GM18907 (cell line): ENCODE measurements at regions not wholly inside any gene's neighbourhood (a gene's known extent, or its start where the extent isn't known, plus 50 kb on each side); places are given as distances from the start of the nearest gene placed in this dataset.

Experiments used
- ATAC-seq: cut with Tn5 transposase; IDR thresholded peaks from one replicate; pipeline ENCODE4 v1.9.1; 2021; ENCODE audit warnings: mild to moderate bottlenecking, moderate library complexity; ENCODE audit not compliant: unreplicated experiment

DNA sequence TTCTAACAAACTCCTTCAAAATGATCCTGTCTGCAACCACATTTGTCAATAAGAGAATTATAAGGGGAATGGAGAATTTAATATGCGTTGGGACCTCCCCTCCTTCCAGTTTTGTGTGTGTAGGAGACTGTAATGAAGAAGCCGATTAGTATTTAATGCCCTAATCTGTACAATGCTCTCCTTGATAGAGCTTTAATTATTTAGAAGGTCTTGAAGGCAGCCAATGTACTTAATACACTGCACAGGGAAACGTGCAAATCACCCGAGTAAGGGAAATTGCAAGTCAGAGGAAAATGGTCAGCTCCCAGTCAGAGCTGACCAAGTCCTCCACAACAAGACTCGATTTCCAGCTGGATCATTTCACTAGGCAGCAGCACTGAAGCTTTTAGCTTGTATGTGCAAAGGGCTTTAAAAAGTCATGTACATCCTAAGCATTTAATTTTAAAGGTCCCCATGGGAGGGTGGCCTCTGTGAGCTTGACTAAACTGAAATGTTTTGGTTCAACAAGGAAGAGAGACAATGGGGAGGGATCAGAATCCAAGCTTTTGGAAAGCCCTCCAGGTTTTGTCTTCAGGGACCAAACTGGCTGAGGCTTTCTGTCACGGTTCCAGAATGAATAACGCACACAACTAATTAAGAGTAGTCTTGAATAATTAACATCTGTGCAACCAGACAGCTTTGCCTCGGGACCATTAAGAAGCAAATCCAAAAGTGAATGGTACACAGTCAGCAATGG, 159.8 kb upstream of the MITF start:
- ATAC-seq = no peak

DNA sequence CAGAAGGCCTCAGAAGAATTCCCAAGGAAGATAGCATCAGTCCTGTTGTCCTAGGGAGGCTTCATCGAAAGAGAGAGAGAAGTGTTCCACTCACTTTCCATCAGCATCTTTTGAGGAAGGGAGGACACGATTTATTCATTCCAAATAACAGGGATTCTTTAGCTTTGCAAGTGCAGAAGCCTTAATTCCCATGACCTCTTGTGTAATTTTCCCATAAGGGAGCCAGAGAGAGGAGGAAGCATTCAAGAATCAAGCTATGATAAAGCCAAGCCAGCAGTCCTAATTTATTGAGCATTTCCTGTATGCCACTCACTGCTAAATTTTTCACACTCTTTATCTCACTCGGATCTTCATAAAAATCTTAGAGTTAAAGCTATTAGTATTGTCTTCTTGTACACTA, 169.7 kb upstream of the MITF start:
- ATAC-seq = no peak

DNA sequence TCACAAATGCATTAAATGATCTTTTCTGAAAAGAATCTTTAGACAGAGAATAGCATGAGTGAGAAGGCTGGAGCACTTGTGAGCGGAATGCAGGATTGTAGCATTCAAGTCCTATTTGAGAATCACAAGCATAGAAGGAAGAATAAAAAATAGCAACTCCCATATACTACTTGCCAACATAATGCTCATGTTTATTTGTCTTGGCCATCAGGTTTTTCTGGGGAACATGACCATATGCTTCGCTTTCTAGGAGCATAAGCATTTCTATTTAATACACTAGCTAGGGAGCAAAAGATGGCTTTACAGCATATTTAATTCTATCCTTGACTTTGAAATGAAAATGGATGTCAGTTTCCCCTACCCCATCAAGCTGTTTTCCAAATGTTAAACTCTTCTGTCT, 170.3 kb upstream of the MITF start:
- no peak for ATAC-seq

DNA sequence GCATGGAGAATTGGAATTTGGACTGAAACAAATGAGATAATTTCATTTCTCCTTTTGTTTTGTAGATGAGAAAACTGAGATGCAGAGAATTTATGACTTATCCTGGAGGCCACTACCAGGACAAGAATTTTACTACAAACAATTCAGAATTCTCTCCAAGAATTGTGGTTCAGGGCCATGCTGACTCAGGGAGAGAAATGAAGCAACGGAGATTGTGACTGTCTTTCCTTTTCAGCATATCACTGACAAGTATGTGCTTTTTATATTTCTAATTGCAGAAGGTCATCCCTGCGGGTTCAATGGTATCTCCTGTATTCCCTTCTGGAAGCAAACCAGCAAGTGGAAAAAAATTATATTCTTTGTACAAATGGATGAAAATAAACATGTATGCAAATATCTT, 170.8 kb upstream of the MITF start:
- no peak for ATAC-seq

DNA sequence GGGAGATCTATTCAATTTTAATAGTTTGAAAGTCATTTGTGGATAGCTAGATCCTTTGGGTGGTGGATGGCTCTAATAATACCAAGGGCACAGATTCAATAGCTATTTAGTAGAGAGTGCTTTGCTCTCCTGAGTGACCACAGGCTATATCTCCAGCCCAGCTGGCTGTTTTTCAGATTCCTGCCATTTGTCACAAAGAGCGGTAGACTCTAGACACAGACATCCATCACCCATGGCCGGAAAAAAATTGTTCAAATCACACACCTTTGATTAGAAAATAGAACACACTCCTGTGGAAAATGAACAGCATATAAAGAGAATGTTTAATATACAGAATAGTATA, 171.6 kb upstream of the MITF start:
- no peak for ATAC-seq

DNA sequence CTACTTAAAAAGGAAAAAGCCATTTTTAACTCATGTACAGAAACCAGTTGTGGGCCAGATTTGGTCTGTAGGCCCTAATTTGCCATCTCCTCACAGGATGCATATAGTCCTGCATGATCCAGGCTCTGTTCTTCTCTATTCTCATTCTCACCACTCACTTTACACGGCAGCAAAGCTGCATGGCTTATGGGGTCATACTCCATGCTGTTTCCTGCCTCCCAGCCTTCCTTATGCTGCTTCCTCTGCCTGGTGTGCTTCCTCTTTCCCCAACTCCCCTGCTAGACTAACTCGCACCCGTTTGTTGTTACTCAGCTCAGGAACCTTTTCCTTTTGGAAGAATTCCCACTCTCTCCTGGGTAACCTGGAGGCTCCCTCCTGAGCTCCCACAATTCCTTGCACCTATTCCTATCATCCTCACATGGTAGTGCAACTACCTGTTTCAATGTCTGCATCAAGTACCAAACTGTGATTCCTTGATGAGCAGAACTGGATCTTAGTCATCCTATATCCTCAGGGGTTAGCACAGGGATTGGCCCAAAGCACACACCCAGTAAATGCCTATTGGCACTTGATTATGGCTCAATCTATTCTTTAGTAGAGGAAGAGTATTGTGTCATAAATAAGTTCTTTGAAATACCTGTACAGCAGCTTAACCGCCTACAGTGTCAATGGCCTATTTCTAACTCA, 172.1 kb upstream of the MITF start:
- ATAC-seq = no peak

DNA sequence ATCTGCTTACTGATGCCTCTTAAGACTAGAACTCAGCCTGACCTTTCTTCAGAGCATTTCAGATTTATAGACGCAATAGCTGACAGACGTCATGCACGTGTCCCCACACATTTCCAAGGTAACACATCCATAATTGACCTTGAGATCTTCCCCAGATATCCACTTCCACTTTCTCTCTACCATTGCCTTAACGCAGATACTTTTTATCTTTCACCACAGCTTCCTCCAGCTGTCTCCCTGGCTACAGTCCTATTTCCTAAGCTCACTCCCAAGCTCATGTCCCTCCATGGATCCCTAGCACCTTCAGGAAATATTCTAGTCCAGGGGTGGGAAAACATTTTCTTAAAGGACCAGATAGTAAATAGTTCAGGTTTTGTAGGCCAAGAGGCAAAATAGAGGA, 173.0 kb upstream of the MITF start:
- no peak for ATAC-seq

DNA sequence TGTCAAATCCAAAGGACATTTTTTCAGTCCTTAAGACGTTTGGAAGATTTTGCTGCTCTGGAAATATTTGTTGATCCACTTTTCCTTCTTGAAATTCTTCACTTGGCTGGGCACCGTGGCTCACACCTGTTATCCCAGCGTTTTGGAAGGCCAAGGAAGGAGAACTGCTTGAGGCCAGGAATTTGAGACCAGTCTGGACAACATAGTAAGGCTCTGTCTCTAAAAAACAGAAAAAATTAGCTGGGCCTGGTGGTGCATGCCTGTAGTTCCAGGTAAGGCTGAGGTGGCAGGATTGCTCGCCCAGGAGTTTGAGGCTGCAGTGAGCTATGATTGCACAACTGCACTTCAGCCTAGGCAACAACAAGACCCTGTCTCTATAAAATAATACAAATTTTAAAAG, 173.9 kb upstream of the MITF start:
- no peak for ATAC-seq

DNA sequence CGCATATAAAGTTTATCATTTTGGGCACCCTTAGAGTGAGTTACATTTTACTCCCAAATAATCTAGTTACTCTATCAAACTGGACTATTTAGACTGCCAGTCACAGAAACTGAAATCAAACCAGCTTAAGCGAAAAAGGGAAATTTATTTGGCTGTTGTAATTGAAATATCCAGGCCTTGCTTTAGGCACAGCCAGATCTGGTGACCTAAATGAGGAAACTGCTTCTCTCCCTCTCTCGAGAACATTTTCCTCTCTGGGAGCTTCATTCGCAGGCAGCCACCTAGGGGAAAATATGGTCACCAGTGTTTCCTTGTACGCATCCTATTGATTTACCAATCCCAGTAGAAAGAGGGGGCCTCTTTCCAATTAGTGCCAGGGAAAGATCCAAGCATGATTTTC, 175.3 kb upstream of the MITF start:
- ATAC-seq = no peak

DNA sequence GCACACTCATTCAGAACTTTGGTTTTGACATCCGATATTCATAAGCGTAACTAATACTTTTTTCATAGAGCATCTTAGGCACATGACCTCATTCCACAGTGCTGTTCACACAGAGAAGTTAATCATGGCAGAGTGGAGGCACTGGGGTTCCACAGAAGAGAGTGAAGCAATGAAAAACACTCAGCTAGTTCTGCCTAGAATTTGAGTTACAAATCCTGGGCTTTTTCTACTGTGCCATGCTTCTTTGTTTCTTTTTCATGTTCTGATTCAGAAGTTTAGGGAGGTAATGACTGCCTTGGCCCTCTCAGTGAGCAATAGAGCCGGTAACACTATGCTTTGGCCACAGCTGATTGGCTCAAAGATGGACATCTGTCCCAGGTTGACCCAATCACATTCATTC, 176.1 kb upstream of the MITF start:
- ATAC-seq = no peak

DNA sequence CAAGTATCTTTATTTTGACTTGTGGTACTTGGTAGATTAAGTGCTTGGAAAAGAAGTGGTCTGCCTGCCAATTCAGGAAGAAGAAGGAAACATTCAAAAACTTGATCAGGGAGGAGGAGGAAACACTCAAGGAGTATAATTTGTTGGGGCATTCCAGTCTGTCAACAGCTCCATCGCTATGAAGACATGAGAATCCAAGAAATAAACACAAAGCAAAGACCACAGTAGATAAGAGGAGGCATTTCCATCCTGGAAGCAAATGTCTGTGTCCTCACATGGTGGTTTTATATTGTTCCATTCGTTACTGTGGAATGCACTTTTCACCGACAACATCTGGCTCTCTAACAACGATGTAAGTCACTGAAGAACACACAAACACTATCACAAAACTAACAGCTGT, 176.1 kb upstream of the FRMD4B start:
- ATAC-seq = no peak

DNA sequence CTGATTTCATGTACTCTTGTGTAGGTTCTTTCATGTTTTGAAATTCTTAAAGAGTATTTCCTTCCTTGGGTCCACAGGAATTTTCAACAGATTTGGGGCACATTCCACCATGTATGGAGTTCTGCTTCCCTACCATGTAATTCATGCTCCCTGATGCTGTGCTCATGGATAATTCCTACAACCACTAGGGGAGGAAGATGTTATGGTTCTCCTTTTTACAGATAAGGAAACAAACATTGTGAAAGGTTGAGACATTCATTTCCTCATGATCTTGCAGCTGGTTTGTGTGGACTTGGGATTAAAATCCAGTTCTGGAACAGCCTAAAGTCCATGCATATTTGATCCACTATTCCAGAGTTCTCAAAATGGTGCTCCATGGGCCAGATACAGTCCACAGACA, 174.9 kb upstream of the FRMD4B start:
- no peak for ATAC-seq

DNA sequence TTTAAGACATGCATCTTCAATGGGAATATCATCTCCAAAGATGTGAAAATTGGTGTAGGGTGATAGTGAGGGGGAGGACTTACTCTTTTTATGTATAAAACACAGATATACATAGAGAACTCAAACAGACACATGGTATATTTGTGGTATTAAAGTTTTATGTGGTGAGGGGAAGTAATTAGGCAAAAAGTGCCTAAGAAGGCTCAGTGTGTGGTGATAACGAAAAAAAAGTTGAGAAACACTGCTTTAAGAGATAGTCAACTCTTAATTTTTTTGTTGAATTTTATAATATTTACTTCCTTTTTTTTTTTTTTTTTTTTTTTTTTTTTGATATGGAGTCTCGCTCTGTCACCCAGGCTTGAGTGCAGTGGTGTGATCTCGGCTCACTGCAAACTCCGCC, 174.2 kb upstream of the FRMD4B start:
- ATAC-seq = no peak

DNA sequence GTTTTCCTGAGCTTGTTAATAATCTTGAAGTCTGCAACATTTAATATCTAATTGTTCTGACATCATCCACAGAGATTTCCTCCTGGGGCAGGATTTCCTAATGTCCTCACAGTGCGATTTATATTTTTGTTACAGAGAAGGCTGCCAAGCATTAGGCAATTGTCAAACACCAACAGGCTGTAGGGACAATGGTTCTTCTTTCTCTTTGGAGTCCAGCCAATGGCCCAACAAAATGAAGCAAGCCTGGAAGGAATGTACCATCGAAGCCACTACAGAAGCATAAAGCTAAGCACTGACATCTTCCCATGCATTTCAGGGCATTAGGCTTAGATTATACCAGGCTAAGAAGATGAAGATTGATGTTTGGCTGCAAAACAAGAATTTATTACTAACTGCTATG, 173.0 kb upstream of the FRMD4B start:
- ATAC-seq = no peak

DNA sequence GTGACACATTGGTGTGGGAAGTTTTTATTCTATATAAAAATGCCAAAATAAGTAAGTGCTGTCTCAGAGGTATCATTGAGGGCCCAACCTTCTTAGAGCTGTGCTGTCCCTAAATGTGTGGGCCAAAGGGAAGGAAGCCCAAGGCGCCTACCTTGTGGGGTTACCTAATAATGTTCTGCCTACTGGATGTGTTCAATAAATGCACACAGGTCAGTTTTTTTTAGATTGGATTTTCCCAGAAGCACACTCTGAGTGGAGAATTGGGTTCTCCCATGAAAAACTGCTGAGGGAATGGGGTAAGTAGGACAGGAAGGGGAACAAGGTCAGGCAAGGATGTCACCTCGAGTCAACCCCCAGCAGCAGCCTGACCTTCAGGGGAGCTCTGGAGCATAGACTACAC, 168.7 kb upstream of the FRMD4B start:
- no peak for ATAC-seq

DNA sequence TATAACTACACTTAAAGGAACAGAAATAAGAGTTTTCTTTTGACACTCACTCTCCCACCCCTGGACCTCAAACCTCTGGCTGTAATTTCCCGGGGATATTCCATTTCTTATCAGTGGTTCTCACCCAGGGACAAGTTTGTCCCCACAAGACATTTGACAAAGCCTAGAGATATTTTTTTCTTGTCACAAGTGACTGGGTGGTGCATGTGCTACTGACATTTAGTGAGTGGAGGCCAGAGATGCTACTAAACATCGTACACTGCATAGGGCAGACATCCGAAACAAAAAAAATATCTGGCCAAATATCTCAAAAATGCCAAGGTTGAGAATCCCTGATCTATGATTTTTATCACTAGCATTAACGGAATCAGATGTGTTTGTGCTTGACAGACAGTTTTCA, 168.0 kb upstream of the FRMD4B start:
- ATAC-seq = no peak

DNA sequence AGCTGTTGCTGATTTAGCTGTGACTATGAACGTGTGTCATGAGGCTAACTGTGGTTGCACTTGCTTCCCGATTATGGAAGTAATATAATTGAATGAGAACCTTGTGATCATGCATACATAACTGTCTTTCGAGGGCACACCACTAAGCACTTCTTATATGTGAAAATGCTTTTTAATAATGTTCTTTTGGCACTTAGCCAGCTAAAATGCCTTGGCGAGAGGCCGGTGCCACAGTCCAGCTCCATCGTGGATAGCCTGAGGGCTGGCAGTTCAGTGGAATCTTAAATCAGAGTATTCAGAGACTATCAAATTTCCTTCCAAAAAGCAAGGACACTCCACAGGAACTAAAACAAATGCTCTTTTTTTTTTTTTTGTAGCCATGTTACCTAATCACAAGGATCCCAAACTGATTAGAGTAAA, 161.6 kb upstream of the FRMD4B start:
- no peak for ATAC-seq

DNA sequence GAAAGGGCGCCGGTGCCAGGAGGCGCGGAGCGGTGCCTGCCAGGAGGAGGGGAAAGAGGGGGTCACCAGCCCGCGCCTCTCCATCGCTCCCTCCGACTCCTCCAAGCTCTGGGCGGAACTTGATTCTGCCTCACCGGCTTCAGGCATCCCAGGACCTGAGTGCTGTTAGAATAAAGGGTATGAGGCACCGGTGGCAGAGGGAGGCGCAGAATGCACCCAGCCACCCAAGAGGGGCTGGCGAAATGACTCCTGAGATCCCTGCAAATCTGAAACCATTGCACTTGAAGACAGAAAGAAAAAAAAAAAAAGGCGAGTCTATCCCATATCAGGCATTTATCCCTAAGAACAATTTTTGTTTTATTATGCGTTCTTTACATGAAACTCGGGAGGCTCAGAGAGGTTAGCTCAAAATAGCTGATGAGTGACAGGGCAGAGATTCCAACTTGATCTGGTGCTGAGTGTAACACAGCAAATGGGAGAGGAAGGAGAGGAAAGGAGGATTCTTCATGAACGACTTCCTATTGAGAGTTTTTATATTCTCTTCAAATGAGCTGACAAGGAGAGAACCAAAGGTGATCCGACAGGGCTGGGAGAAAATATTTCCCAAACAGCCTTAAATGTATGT, 157.0 kb upstream of the FRMD4B start:
- ATAC-seq = no peak

DNA sequence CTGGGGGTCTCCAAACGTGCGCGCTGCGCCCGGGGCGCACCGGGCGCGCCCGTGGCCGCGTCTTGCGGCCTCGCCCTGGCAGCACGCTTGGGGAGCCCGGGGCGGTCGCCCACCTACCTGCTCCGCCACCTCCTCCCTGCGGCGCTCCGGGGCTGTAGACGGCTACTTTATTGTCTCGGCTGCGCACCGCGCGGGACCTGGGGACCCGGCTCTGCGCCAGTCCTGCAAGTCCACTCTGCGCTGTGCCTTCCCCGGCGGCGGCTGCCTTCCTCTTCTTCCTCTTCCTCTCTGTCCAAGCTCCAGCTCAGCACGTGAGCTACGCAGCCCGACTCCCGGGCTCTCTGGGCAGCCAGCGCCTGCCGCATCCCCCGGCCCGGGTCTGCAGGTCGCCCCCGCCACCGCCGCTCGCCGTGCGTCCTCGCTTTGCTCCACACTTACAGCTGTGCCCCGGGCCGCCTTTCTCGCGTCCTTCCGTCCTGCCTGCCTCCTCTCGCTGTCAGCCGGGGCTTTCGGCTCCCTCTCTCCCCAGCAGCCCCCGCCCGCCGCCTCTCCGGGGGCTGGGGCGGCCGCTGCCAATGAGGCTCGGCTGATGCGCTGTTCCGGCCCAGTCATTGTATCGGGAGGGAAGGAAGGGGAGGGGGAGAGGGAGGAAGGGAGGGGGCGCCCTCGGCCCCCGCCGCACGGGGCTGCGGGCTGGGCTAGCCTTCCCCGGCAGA, 156.4 kb upstream of the FRMD4B start:
- no peak for ATAC-seq

DNA sequence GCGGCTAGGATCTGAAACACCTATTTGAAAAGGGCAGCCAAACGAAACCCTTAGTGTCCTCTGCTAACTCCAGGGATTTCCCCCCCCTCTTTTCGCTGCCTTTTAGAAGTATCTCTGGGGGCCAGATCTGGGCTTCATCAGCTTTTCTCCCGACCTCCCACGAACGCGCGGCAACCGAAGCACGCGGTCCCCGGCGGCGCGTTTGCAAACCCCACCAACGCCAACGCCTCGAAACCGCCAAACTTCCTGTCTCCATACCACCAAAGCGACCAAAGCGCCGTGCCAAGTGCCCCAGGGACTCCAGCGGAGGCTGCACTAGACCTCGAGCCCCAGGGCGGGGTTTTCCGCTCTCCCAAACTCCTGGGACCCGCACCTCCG, 155.8 kb upstream of the FRMD4B start:
- no peak for ATAC-seq

DNA sequence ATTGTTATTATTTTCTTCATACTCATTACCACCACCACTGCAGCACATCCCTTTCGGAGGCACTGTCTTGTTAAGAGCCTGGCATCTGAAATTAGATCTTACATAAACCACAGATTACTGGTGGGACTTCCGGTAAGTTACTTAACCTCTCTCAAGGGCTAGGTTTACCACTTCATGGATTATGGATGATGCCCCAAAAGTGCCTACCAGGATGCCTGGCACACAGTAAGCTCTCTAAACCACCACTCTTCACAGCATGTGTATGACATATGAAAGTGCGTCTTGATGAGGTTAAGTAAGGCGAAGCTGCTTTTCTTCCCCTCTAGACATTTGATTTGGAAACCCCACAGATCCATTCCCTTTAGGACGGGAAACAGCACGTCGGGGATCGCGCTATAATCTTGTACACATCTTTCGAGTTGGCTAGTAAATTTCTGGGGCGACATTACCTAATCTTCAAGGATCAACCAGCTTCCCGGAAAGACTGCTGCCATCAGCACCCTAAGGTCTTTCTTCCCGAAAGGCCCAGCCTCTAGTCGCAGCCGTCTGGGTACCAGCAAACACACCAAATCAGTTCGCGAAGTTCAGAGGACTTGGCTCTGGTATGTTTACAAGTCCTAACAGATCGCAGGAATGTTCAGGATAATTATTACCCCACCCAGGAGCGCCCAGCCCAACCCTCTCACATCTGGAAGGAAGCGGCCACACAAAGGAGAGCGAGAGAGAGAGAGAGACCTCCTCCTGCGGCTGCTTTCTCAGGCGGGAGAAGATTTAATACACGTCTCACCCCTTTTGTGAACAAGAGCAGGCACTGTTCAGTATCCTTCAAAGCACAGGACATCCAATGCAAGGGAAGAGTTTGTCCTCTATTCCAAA, 155.1 kb upstream of the FRMD4B start:
- no peak for ATAC-seq
